H9 (cell line): ENCODE measurements at regions not wholly inside any gene's neighbourhood (a gene's known extent, or its start where the extent isn't known, plus 50 kb on each side); places are given as distances from the start of the nearest gene placed in this dataset.

ENCODE experiments used
- DNase-seq: peaks from one replicate; pipeline ENCODE4 v3.0.0-alpha.2; 2017
- H2AFZ ChIP-seq: one replicate; pipeline ENCODE4 v1.6.1; 2013; ENCODE audit warnings: mild to moderate bottlenecking, low read length, control low read depth, moderate library complexity
- H2AK5ac ChIP-seq: 2 replicates; pipeline ENCODE4 v1.6.1; 2013; ENCODE audit warnings: low read length, control low read depth, mixed read lengths; ENCODE audit not compliant: insufficient read length
- H2BK120ac ChIP-seq: one replicate; pipeline ENCODE4 v1.6.1; 2013; ENCODE audit warnings: low read depth, mild to moderate bottlenecking, low read length, control low read depth, inconsistent platforms; ENCODE audit not compliant: poor library complexity, severe bottlenecking
- H2BK12ac ChIP-seq: 2 replicates; pipeline ENCODE4 v1.6.1; 2013; ENCODE audit warnings: low read length, control low read depth, mixed read lengths, low read depth; ENCODE audit not compliant: insufficient read length
- H2BK15ac ChIP-seq: 2 replicates; pipeline ENCODE4 v1.6.1; 2013; ENCODE audit warnings: low read depth, low read length, control low read depth
- H2BK20ac ChIP-seq: one replicate; pipeline ENCODE4 v1.6.1; 2013; ENCODE audit warnings: low read depth, mild to moderate bottlenecking, low read length, control low read depth, inconsistent platforms; ENCODE audit not compliant: poor library complexity, severe bottlenecking
- H2BK5ac ChIP-seq: 2 replicates; pipeline ENCODE4 v1.6.1; 2013; ENCODE audit warnings: low read length, control low read depth, mixed read lengths; ENCODE audit not compliant: insufficient read length
- H3K14ac ChIP-seq: 2 replicates; pipeline ENCODE4 v1.6.1; 2013; ENCODE audit warnings: low read length, control low read depth; ENCODE audit not compliant: insufficient read depth
- H3K18ac ChIP-seq: 2 replicates; pipeline ENCODE4 v1.6.1; 2013; ENCODE audit warnings: low read depth, mild to moderate bottlenecking, mixed read lengths, low read length, control low read depth; ENCODE audit not compliant: insufficient read length
- H3K23ac ChIP-seq: 2 replicates; pipeline ENCODE4 v1.6.1; 2013; ENCODE audit warnings: low read length, control low read depth, mixed read lengths, low read depth; ENCODE audit not compliant: insufficient read length
- H3K23me2 ChIP-seq: 2 replicates; pipeline ENCODE4 v1.6.1; 2013; ENCODE audit warnings: low read depth, mild to moderate bottlenecking, mixed read lengths, low read length, control low read depth; ENCODE audit not compliant: insufficient read length, poor library complexity, severe bottlenecking
- H3K27ac ChIP-seq: 2 replicates; pipeline ENCODE4 v1.5.1; 2013; ENCODE audit warnings: low read length, control low read depth, mixed read lengths, low read depth; ENCODE audit not compliant: insufficient read length
- H3K27me3 ChIP-seq: 2 replicates; pipeline ENCODE4 v1.6.1; 2013; ENCODE audit warnings: low read length, control low read depth, inconsistent platforms; ENCODE audit not compliant: insufficient read depth
- H3K4ac ChIP-seq: 2 replicates; pipeline ENCODE4 v1.6.1; 2013; ENCODE audit warnings: low read depth, mild to moderate bottlenecking, control low read depth, inconsistent platforms, low read length, moderate library complexity
- H3K4me1 ChIP-seq: 2 replicates; pipeline ENCODE4 v1.6.1; 2013; ENCODE audit warnings: low read length, control low read depth, inconsistent platforms; ENCODE audit not compliant: insufficient read depth
- H3K4me2 ChIP-seq: 2 replicates; pipeline ENCODE4 v1.6.1; 2013; ENCODE audit warnings: low read length, control low read depth, mixed read lengths; ENCODE audit not compliant: insufficient read length, insufficient read depth
- H3K56ac ChIP-seq: 2 replicates; pipeline ENCODE4 v1.6.1; 2013; ENCODE audit warnings: low read depth, mild to moderate bottlenecking, mixed read lengths, low read length, control low read depth; ENCODE audit not compliant: insufficient read length
- H3K79me1 ChIP-seq: 2 replicates; pipeline ENCODE4 v1.6.1; 2013; ENCODE audit warnings: low read depth, mild to moderate bottlenecking, moderate library complexity, low read length, control low read depth, inconsistent platforms; ENCODE audit not compliant: insufficient read depth, poor library complexity, severe bottlenecking
- H3K79me2 ChIP-seq: 2 replicates; pipeline ENCODE4 v1.6.1; 2013; ENCODE audit warnings: low read length, control low read depth, inconsistent platforms; ENCODE audit not compliant: insufficient read depth
- H3K9ac ChIP-seq: 2 replicates; pipeline ENCODE4 v1.6.1; 2013; ENCODE audit warnings: low read length, control low read depth, mixed read lengths; ENCODE audit not compliant: insufficient read length; ENCODE audit errors: extremely low read depth
- H3K9me3 ChIP-seq: one replicate; pipeline ENCODE4 v1.6.1; 2013; ENCODE audit warnings: low read depth, low read length, inconsistent platforms; ENCODE audit not compliant: control insufficient read depth
- H3T11ph ChIP-seq: one replicate; pipeline ENCODE4 v1.6.1; 2013; ENCODE audit warnings: mild to moderate bottlenecking, low read length, control low read depth, inconsistent platforms
- H4K20me1 ChIP-seq: one replicate; pipeline ENCODE4 v1.6.1; 2013; ENCODE audit not compliant: control insufficient read depth, insufficient read length, insufficient read depth
- H4K5ac ChIP-seq: 2 replicates; pipeline ENCODE4 v1.6.1; 2013; ENCODE audit warnings: low read depth, mild to moderate bottlenecking, mixed read lengths, low read length, control low read depth; ENCODE audit not compliant: insufficient read length
- H4K8ac ChIP-seq: replicated peaks from 2 replicates; pipeline ENCODE4 v1.6.1; 2013; ENCODE audit warnings: low read length, control low read depth, mixed read lengths, low read depth; ENCODE audit not compliant: insufficient read length
- H4K91ac ChIP-seq: 2 replicates; pipeline ENCODE4 v1.6.1; 2013; ENCODE audit warnings: low read depth, mild to moderate bottlenecking, moderate library complexity, mixed read lengths, low read length, control low read depth; ENCODE audit not compliant: insufficient read length
- H3K27ac Mint-ChIP-seq, 3 experiments: 2 replicates in 2 of 3; 3 replicates in 1 of 3; pipeline ENCODE4 v1.8.0; 2020 to 2021; ENCODE audit warnings: mixed read lengths in 3 of 3, mild to moderate bottlenecking in 1 of 3, moderate library complexity in 1 of 3
- H3K27me3 Mint-ChIP-seq: 2 replicates; pipeline ENCODE4 v1.8.0; 2021; ENCODE audit warnings: low read depth, mild to moderate bottlenecking, moderate library complexity, mixed read lengths
- H3K36me3 Mint-ChIP-seq, 3 experiments: 2 replicates in 2 of 3; 3 replicates in 1 of 3; pipeline ENCODE4 v1.8.0; 2020 to 2021; ENCODE audit warnings: low read depth in 3 of 3, mixed read lengths in 3 of 3; ENCODE audit not compliant: insufficient read depth in 1 of 3
- H3K4me1 Mint-ChIP-seq, 2 experiments: 2 replicates each; pipeline ENCODE4 v1.8.0; 2020; ENCODE audit warnings: mixed read lengths in 2 of 2
- H3K4me3 Mint-ChIP-seq, 2 experiments: 2 replicates in 1 of 2; 3 replicates in 1 of 2; pipeline ENCODE4 v1.8.0; 2020 to 2021; ENCODE audit warnings: mild to moderate bottlenecking in 2 of 2, mixed read lengths in 2 of 2, moderate library complexity in 1 of 2
- H3K9me3 Mint-ChIP-seq, 2 experiments: 2 replicates in 1 of 2; 3 replicates in 1 of 2; pipeline ENCODE4 v1.8.0; 2020; ENCODE audit warnings: mild to moderate bottlenecking in 2 of 2, mixed read lengths in 2 of 2, moderate library complexity in 1 of 2
- CTCF ChIP-seq: fragments of 200-600 bp; sonication (generic); conservative IDR thresholded peaks from 3 replicates; pipeline ENCODE4 v1.8.0; 2021; ENCODE audit warnings: antibody characterized with exemption, mild to moderate bottlenecking
- WGBS: extraction: QIAGEN DNeasy Blood & Tissue Kit; methylation state at CpG from one replicate; pipeline ENCODE4 v1.1.7; 2013; ENCODE audit warnings: missing lambda C conversion rate, low lambda C conversion rate, mixed read lengths; ENCODE audit not compliant: insufficient read length; ENCODE audit errors: extremely low coverage; 5-methylcytosine and 5-hydroxymethylcytosine counted together

- Histone ChIP-seq H3K27me3 (no peaks in the 10 kb centered on the region), H3K4ac (no peak overlapping the region), H3K79me1 (no peaks in the 10 kb centered on the region), H3K56ac (no peak overlapping the region), H2BK5ac (no peak overlapping the region), H3K18ac (no peak overlapping the region), H2BK20ac (no peak overlapping the region), H3K27ac (no peak overlapping the region), H3K4me2 (no peak overlapping the region), H2AFZ (no peak overlapping the region), H2AK5ac (no peak overlapping the region), H2BK120ac (no peak overlapping the region), H3T11ph (no peak overlapping the region), H3K79me2 (no peaks in the 10 kb centered on the region), H4K8ac (no peak overlapping the region), H3K23ac (no peak overlapping the region), H3K14ac (no peak overlapping the region), H3K9me3 (no peaks in the 10 kb centered on the region), H2BK12ac (no peak overlapping the region), H4K5ac (no peak overlapping the region), H2BK15ac (no peak overlapping the region), H3K23me2 (no peaks in the 10 kb centered on the region), H3K9ac (no peak overlapping the region), H3K4me1 (no peaks in the 10 kb centered on the region), H4K91ac (no peak overlapping the region), H4K20me1 (no peaks in the 10 kb centered on the region)
- no CpG with 5 or more reads among the region's 4 CpGs for WGBS
- H3K4me3 Mint-ChIP-seq = no peak overlapping the region
- no peaks in the 10 kb centered on the region for H3K36me3 Mint-ChIP-seq
- no peak for DNase-seq
- H3K27ac Mint-ChIP-seq = no peak overlapping the region
- peaks cover 2% of the 10 kb centered on the region for H3K27me3 Mint-ChIP-seq
- H3K4me1 Mint-ChIP-seq = peaks cover 3 to 5% of the 10 kb centered on the region in 2 experiments; a peak in 1 of 4 replicates
- no peak for TF ChIP-seq CTCF
- H3K9me3 Mint-ChIP-seq = no peaks in the 10 kb centered on the region
Observed at GRCh38 chr11:112469376-112469775, 208.7 kb upstream of the PLET1 start.
